AG04449 (cell line): ENCODE measurements at regions not wholly inside any gene's neighbourhood (a gene's known extent, or its start where the extent isn't known, plus 50 kb on each side); places are given as distances from the start of the nearest gene placed in this dataset.

ENCODE experiments used
- CTCF ChIA-PET: fragments of 350-600 bp; formaldehyde crosslinking; extraction: SDS; loops from one replicate; lab custom pipeline; 2021; ENCODE audit warnings: antibody characterized with exemption; lab: Yijun Ruan, JAX
- POLR2A ChIA-PET: fragments of 400-600, 350-600 bp; formaldehyde crosslinking; extraction: SDS; loops from one replicate; lab custom pipeline; 2020; ENCODE audit warnings: antibody characterized with exemption, inconsistent platforms; lab: Yijun Ruan, JAX
- DNase-seq: peaks from one replicate; pipeline ENCODE4 v3.0.0-alpha.2; 2010; ENCODE audit warnings: low read depth, low spot score
- H3K4me3 ChIP-seq: 2 replicates; pipeline ENCODE4 v1.5.1; 2011; ENCODE audit warnings: low read depth, mild to moderate bottlenecking, control low read depth, low read length
- TF ChIP-seq, protein P1 (sequence below): IDR thresholded peaks from one replicate; pipeline ENCODE4 v1.5.1; 2011; ENCODE audit warnings: mild to moderate bottlenecking, moderate library complexity, low read length, control low read depth, inconsistent platforms; ENCODE audit not compliant: insufficient read depth; ENCODE audit errors: missing control alignments

DNA sequence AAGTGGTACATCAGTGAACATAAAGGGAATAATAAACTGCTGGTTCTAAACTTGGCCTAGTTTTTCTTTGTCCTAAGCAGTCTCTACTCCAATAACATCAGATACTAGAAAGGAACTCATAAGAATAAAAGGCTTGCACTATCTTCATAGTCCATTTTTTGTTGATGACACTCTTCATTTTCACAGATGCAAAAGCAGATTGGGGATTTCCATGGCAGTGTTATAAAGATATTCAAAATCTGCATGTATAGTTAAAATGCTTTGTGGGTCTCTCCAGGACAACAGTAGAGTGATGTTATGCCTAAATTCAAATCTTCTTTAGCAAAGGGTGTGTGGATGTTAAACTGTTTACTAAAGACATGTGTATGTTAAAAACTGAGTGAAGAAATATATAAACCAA lies 745.8 kb downstream of the TRHDE start:
- POLR2A ChIA-PET: no interaction called here
- no peak overlapping the region for H3K4me3 ChIP-seq
- DNase-seq: no peak
- CTCF ChIA-PET: no interaction called here
- TF ChIP-seq, protein P1, sequence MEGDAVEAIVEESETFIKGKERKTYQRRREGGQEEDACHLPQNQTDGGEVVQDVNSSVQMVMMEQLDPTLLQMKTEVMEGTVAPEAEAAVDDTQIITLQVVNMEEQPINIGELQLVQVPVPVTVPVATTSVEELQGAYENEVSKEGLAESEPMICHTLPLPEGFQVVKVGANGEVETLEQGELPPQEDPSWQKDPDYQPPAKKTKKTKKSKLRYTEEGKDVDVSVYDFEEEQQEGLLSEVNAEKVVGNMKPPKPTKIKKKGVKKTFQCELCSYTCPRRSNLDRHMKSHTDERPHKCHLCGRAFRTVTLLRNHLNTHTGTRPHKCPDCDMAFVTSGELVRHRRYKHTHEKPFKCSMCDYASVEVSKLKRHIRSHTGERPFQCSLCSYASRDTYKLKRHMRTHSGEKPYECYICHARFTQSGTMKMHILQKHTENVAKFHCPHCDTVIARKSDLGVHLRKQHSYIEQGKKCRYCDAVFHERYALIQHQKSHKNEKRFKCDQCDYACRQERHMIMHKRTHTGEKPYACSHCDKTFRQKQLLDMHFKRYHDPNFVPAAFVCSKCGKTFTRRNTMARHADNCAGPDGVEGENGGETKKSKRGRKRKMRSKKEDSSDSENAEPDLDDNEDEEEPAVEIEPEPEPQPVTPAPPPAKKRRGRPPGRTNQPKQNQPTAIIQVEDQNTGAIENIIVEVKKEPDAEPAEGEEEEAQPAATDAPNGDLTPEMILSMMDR: no peak

DNA sequence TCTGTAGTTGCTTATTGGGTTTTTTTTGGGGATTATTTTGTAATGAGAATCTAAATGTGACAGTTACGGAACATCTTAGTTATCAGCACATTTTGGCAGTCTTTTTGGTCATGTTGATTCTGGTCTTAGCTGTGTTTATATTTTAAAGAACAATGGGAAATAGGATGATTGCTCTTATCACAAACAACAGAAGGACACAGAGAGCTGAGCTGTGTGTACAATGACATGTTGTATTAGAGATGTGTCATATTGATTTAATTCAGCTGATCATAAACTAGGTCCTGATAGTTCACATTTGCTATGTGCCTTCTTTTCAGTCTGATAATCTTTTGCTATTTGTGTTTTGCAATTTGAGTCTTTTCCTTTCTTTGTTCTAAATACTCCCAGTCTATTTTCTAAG lies 781.7 kb downstream of the TRHDE start:
- TF ChIP-seq, protein P1: no peak
- ChIA-PET POLR2A (no interaction called here), CTCF (no interaction called here)
- no peak overlapping the region for H3K4me3 ChIP-seq
- DNase-seq: no peak

DNA sequence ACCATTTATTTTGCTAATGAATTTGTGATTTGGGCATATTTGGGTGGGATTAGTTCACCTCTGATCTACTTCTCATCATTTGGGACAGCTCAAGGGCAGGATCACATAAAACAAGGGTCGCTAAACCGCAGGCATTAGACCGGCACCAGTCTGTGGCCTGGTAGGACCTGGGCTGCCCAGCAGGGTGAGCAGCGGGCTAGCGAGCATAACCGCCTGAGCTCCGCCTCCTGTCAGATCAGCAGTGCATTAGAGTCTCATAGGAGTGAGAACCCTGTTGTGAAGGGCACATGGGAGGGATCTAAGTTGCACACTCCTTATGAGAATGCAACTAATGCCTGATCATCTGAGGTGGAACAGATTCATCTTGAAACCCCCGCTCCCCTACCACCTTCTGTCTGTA lies 785.3 kb downstream of the TRHDE start:
- POLR2A ChIA-PET: no interaction called here
- DNase-seq: no peak
- no peak overlapping the region for H3K4me3 ChIP-seq
- TF ChIP-seq, protein P1: no peak
- CTCF ChIA-PET: no interaction called here

DNA sequence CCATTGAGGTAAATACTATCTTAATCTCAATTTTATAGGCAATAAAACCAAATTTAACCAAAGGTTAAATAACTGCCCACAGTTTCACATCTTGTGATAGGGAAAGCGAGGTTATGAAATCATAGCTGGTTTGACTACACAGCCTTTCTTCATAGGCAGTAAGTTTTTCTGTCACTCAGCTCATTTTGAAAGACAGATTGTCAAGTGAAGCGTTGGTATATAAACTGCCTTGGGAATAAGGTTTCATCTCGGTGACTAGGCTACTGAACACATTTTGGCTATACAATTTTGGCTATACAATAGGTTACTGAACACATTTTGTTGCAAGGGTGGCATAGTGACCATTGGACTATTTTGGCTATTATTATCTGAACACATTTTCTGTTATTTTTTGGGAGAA lies 793.7 kb downstream of the TRHDE start:
- H3K4me3 ChIP-seq: no peak overlapping the region
- DNase-seq: no peak
- ChIA-PET CTCF (no interaction called here), POLR2A (no interaction called here)
- TF ChIP-seq, protein P1: no peak

DNA sequence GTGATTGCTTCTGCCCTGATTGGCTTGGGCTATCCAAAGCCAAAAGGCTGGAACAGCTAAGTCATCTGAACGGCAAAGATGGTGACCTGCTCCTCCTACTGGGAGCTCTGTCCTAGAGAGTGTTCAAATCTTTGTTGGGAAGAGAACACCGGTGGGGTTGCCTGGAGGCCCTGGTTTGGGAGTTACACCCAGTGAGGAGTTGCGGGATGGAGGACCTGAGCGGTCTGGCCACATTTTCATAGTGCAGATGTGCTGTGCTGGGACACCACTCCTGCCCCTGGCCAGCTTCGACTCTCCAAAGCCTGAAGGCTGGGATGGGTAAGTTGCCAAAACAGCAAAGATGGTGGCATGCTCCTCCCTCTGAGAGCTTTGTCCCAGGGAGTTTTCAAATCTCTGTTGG lies 795.4 kb downstream of the TRHDE start:
- no peak overlapping the region for H3K4me3 ChIP-seq
- no peak for DNase-seq
- ChIA-PET CTCF (interaction anchor here (1.3 kb wide), 1 partner anchor 12 kb away, joined by 4 read pairs; no protein-coding TSS in a partner anchor), POLR2A (no interaction called here)
- TF ChIP-seq, protein P1: no peak

DNA sequence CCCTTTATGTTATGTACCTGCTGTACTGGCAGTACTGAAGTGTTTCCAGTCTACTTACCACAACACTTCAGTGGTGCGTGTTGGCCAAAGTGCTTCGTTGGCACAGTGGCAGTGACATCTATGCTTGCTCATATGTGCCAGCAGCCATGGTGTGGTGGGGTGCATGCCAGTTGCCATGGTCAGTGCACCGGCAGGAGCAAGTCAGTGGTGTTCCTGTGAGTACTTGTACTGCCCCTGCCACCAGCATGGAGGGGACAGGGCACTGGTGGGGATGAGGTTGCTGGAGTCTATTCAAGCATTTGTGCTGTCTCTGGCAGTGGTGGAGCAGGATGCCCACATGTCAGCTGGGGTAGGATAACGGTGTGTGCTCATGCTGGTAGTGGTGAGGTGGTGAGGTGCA lies 800.0 kb downstream of the TRHDE start:
- TF ChIP-seq, protein P1: no peak
- H3K4me3 ChIP-seq: no peak overlapping the region
- POLR2A ChIA-PET: no interaction called here
- CTCF ChIA-PET: no interaction called here
- no peak for DNase-seq
